ENCODE measurements at regions not wholly inside any gene's neighbourhood (a gene's known extent, or its start where the extent isn't known, plus 50 kb on each side); places are given as distances from the start of the nearest gene placed in this dataset.

DNA sequence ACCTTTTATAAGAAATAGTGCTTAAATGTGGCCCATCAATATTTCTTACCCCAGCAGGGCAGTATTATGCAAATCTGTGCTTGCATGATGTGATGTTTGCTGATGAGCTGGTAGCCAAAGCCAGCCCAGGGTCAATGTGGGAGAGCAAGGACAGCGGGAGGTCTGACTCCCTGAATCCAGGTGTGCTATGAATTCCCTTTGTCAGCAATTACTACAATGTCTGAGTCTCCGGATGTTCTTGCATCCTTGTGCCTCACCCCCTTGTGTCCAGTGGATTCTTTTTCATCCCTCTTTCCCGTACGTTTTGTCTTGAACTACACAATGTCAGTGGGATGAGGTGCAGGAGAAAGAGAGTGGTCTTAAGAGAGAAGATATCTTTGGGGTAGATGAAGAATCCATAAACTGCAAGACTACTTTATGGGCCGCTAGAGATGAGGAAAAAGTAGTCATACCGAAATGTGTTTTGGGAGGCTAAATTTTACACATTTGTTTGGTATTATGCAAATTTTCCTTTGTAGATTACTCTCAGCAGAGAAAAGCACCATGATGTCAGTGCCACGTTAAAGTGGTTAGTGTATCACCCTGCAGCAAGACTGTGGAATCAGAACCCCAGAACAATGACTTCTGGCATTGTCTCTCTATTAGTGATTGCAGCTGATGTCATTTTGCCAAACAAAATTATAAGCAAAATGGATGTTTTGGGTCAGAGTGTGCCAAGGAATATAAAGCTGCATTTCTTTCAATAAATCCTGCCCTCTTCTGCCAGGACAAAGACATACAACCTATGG lies 53.5 kb upstream of the TSHZ3 start:
- DNase-seq: no peak

DNA sequence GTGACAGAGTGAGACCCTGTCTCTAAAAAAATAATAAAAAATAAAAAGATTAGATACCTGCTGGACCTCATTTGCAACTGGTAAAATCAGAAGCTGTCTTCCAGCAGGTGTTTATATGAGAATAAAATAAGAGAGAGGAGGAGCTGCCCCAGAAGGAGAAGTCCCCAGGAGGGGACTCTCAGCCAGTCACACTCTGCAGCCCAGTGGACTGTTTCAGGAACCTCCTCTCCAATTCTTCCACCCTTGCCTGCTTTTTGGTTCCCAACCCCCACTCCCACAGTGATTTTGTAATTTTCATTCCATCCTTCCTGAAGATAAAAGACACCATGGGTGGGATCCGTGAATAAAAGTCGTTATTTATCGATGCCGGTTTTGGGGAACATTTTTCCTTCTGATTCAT lies 56.9 kb upstream of the TSHZ3 start:
- no peak for DNase-seq

DNA sequence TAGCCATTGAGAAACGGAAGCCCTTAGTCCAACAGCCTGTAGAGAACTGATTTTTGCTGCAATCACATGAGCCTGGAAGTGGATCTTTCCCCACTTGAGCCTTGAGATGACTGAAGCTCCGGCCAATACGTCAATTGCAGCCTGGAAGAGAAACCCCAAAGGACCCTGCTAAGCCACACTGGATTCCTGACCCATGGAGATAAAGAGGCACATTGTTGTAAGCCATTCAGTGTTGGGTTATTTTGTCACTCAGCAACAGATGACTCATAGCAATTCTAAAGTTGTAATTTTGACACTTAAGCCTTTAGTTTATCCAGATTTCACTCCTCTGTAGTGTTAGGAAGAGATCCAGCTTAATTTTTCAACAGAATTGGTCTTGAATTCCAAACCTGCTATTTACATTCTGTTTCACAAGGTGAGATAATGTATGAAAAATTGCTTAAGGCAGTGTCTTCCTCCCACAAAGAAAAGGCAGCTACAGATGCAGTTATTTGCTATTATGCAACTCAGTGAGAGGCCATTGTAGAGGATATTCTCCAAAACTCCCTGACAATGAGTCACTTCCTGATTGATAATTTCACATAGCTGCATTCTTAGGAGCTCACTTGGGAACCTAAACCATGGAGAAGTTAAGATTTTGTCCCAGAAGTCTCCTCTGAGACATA lies 59.4 kb upstream of the TSHZ3 start:
- no peak for DNase-seq

DNA sequence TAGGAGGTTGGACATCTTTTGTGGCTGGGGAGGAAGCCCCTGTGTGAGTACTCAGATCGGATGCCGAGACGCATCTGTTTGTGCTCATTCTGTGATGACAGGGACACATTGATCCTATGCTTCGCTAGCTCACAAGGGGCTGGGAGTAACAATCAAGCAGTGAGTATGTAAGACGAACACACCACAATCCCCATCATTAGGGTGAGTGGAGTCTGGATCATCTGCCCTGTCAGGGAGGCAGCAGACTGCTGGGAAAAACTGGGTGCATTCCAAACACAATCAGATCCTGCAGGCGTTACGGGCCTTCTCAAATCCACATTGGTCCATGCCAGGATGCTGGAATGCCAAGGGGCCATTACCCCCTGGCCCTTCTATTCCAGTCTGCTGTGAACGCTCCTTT lies 64.1 kb upstream of the TSHZ3 start:
- no peak for DNase-seq

DNA sequence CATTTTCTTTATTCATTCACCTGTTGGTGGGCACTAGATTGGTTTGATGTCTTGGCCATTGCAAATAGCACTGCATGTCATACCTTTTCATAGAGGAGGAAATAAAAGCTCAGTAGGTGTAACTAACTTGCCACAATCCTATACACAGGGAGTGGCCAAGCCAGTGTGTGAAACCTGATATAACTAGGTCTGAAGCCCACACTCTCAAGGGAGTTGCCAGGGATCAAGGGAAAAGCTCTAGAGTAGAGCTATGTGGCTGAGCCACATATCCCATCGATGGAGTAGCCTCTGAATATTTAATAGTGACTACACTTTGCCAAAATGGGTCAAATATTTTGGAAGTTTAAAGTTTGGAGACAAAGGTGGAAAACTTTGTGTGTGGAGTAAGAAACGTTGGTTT lies 66.1 kb upstream of the TSHZ3 start:
- no peak for DNase-seq

DNA sequence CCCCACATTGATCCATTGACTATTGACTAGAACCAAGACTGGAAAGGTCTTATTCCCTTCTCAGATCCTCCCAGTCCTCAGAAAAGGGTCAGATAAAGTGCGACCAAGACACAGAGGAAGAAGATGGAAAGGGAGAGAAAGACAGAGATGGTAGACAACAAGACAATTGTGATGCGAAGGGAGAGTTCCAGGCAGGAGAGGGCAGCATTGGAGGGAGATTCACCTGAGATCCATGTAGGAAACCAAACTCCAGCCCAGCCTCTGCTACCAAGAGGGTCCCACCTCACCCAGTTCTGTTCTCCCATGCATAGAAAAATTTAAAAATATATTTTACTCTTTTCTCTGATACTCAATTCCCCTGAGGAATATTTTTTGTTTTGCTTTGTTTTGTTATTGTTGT lies 67.3 kb upstream of the TSHZ3 start:
- DNase-seq: no peak

DNA sequence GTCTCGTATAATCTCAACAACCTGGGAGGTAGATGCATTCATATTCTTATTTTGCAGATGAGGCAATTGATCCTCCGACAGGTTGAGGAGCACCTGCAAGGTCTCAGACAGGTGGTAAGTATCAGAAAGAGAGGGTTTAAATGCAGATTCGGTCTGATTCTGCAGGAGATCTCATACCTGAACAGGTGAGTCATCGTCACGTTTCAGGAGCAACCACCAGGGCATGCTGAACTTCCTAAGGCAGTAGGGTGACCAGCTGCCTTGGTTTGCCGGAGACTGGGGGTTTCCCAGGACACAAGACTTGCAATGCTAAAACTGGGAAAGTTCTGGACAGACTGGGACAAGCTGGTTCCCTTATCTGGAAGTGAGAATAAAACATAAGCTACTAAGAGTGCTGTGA lies 68.8 kb upstream of the TSHZ3 start:
- DNase-seq: no peak

DNA sequence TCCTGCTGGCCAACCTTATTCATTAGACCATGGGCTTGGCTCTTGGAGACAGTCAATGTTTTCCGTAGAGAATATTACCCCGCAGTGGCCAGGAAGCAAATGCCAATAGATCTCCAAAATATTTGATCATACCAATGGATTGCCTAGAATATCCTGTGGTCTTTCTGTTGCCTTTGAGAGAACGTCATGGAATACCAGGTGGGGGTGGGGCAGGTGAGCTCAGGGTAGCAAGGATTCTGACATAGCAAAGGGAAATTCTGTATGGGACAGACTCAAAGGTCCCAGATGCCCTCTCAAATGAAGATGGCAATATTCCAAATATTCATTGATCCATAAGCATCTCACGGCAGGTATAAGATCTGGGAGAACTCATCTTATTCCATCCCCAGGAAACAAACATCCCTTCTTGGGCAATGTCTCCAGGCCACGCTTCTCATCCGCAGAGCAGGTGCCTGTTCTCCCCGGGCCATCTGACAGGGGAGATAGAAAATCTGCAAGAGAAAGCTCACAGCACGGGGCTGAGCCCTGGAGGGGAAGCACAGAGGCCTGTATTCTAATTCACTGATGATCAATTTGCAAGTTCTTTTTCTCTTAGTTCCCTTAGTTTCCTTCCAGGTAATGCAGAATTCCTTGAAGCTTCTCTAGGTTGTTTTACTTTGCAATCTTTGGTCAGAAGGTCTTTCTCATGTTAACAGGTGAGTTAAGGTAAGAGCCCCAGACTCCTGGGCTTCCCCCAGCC lies 69.6 kb upstream of the TSHZ3 start:
- no peak for DNase-seq

DNA sequence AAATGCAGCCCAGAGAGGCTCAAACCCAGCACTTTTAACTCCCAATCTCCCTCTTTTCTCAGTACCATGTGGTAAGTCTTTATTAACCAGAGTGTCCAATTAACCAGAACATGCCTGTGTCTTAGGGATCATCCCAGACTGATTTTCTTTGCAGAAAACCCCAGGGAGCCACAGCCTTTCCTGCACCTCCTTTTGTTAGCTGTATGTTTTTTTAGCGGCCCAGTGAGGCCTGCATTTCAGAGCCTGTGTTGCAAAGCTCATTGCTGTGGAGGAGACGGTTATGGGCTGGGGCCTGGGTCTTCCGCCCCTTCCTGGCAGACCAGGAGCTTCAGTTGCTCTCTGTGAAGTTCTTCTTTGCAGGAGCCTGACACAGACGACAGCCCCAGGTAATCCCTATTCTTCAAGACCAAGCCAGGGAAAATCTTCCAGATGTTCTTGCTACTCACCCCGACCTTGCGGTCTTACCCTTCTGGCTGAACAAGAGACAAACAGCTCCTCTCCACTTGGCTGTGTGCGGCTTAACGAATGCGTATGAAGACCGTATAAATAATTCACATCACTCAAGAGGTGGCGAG lies 70.7 kb upstream of the TSHZ3 start:
- DNase-seq: no peak

DNA sequence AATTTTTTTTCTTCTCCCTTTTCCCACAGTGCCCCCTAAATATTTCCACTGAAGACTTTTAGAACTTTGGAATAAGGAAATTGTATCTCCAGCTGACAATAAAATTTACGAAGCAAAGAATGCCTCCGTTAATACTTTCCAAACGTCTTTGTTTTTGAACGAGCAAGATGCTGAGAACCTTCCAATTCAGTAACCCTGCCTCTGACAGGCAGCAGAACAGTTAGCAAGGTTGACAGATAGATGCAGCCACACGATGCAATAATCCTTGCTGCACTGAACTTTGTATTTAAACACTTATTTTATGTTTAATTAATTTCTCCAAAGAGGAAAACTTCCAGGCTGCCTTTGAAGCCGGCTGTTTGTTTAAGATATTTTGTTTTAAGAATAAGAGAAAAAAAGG lies 71.8 kb upstream of the TSHZ3 start:
- no peak for DNase-seq

DNA sequence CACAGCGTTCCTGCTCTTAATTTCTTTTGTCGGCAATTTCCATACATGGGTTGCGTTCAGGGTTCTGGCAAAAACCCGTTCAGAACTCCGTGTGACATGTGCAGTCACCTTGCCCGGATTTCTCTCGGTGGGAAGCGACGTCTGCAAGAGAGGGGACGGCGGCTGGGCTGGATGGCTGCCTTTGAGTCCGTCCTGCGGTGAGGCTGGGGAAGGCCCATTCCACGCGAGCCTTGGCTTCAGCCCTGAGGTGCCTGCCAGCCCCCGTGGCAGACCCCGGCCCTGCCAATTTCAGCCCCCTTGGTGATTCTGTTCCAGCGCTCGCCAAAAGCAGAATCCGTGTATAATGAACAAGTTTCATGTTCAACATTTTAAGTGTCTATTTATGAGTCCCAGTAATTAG lies 72.6 kb upstream of the TSHZ3 start:
- no peak for DNase-seq

DNA sequence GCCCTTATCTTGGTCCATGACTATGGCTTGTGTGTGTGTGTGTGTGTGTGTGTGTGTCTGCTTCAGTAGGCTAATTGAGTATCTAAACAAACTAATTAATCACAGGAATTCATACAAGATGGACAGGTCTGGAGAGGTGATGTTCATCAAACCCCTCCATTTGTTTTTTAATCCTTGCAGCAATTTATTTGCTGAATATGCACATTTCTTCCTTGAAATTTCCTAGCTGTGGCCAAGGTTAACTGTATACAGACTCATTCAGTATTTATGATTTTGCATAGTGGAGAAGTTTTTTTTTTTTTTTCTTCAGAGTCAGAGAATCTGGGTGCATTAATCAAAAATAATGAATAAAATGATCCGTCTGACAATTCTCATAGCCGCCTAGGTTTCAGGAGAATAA lies 74.7 kb upstream of the TSHZ3 start:
- DNase-seq: no peak

DNA sequence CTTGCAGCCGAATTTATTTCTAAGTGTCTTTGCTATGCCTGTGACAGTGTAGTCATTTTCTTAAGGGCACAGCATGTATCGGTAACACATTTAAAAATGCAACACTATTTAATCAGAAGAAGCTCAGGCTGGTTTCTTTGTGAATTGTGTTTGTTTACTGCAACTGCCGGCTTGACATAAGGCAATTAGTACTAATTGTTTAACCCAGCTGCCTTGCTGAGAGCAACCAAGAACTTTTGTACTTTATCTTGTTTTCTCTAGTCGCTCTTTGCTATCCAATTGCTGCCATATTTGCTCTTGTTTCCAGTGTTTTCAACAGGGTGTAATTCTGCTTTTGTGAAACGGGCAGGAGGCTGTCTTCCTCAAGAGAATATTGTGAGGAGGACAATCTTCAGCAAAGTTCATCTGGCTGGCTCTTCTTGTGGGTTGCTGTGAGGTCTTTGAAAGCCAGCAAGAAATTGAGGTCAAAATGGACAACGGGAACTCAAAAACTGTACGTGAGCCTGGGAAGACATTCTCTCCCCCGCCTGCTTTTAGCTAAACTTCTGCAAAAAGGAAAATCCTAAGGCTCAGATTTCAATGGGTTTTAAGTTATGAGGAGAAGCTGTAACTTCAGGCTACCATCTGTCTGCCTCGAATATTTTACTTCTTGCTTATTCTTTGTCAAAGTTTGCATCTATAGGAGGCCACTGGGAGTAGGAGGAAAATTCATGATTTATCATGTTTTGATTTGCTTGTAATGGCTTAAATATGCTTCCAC lies 75.8 kb upstream of the TSHZ3 start:
- no peak for DNase-seq

DNA sequence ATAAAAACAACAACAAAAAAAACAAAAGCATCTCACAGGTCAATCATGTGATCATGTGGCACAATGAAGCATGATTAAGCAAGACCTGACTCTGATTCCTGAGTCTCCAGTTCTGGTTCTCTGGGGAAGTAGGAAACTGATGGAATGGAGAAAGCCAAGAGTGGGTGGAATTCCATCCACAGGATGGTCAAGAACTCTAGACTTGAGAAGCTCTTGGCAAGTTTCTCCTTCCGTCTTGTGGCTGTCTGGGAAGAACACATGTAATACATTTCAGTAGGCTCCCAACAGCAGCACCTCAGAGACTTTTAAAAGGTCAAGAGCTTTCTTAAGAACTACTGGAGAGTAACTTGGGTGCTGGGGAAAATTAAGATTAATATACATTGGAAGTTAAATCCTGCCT lies 78.6 kb upstream of the TSHZ3 start:
- no peak for DNase-seq

DNA sequence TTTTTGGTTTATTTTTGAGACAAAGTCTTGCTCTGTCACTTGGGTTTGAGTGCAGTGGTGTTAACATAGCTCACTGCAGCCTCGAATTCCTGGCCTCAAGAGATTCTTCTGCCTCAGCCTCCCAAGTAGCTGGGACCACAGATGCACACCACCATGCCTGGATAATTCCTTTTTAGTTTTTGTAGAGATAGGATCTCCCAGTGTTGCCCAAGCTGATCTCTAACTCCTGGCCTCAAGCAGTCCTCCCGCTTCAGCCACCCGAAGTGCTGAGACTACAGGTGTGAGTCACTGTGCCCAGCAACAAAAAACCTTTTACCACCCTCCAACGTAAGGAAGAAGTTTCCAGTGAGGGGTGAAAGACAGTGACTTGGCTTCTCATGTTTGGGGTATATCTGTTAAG lies 81.1 kb upstream of the TSHZ3 start:
- no peak for DNase-seq

DNA sequence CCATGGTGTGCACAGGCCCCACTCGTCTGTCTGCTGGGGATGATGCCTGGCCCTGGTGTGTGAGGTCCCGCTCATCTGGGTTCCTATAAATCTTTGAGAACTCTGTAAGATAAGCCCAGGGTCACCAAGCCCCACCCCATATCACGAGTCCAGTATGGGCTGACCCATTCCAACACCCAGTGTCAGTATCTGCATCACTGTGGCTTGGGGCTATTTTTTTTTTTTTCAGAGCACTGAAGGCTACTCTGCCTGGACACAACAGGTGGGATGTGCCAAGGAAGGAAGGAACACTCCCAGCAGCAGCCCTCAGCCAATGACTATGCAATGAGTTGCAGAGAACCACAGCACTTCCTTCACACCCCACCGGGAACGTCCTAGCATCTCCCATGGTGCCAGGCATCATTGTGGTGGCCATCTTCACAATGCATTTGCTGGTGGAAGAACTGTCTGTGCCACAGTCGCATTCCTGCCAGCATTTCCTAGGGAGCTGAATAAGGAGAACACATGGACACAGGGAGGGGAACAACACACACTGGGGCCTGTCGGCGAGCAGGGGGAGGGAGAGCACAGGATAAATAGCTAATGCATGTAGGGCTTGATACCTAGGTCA lies 83.1 kb upstream of the TSHZ3 start:
- no peak for DNase-seq

DNA sequence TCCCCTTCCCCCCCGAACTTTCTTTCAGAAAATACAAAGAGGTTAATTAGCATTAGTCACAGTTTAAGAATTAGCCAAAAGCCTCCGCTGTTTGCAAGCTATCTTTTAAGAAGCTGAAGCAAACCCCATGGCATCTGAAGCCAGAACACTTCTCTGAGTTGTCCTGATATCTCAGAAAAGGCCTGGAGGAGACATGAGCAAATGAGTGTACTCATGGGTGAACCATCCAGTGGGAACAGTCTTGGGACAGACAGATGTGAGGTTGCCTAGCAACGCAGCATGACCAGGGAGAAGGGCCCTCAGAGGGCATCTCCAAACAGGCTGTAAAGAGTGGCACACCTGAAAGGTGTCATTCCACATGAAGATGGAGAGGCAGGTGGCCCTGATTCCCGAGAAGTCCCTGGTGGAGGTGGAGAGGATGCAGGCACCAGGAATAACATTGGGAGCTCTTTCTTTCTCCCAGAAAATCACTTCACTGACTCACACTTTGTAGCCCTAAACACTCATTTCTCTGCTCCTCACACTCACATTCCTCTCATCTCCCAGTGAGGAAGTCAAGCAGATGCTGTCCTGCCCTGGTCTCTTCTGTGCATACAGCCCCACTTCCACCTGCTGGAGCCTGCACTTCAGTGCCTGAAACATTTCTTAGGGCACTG lies 87.0 kb upstream of the TSHZ3 start:
- no peak for DNase-seq

DNA sequence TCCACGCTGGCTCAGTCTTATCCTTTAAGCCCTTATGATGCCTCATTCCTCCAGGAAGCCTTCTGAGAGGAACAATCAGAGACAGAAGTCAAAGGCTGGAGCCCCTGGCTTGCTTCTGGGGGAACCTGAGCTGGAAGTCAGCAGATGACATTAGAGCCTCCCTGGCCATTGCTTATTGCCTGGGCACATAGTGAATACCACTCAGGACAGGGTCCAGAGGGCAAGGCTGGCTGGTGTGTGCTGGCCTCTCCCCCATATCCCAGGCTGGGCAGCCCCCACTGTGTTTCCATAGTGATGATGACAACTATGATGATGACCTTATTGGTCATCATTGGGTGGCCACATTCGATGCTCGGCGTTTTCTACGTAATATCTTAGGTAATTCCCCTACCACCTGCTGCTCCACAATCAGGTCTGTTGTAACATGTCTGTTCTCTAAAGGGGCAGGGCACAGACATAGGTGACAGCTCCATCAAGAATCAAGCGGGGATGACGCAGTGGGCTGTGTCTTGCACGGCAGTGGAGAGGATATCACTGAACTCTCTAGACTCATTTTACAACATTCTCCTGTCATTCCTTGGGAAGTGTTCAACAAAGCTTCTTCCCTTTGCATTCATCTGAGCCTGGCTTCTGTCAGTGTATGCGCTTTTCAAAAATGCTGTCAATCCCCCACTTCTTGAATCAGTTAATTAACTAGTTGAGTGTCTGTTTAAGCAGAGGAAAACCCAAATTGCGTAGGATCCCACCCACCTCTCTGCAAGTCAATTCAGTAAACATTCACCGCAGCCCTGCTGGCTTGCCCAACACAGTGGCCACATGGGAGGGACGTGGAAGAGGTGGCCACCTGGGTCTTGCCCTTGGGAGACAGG lies 89.4 kb upstream of the TSHZ3 start:
- no peak for DNase-seq

DNA sequence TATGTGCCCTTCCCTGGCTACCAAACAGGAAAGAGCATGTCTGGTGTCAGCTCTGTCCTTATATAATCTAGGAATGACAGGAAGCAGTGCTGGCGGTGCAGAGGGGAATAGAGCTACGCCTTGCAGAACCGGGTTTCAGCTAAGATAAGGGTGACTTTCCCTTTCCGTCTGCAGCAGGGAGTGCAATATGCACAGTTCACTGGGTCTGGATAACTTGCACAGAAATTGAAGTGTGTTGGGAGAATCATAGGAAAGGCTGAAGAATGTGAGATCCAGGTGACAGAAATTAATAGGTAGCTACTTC lies 90.0 kb upstream of the TSHZ3 start:
- no peak for DNase-seq

DNA sequence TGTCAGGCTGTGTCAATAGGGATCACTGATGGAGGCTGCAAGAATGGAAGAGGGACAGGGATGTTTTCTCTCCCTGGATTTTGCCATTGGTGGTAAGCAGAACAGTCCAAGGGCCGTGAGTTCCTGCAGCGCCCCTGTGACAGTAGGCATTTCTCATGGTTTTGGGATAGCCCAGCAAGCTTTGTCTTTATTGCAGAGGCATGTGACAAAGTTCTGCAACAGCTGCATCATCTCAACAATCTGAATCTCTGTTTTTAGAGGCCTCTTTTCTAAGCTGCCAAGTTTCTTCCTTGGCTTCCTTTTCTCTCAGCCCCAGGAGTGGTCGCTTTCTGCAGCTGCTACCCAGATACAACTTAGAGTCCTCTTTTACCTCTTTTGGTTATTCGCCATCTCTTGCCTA lies 95.7 kb upstream of the TSHZ3 start:
- DNase-seq: no peak

DNA sequence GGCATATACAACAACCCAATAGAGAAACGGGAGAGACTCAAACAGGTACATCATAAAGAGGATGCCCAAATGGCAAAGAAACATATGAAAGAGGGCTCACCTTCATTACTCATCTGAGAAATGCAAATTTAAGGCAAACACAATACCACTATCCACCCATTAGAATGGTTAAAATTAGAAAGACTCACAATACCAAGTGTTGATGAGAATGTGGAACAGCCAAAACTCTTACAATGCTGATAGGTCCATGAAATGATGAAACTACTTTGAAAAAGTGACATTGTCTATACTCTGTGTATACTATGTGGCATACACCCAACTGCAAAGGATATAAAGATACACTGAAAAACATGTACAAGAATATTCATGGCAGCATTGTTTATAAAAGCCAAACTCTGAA lies 96.2 kb upstream of the TSHZ3 start:
- no peak for DNase-seq

All from NCI-H2227 treated with DMSO at 0.1 percent for 48 hours (cell line).